MM.1S (cell line): ENCODE measurements at regions not wholly inside any gene's neighbourhood (a gene's known extent, or its start where the extent isn't known, plus 50 kb on each side); places are given as distances from the start of the nearest gene placed in this dataset.

ENCODE experiments used
- DNase-seq: peaks from one replicate; pipeline ENCODE4 v3.0.0-alpha.2; 2015
- H2AFZ ChIP-seq: fragments of 300-600 bp; sonication (generic); 2 replicates; pipeline ENCODE4 v1.6.0; 2016; ENCODE audit warnings: antibody characterized with exemption, low read length
- H3F3A ChIP-seq: fragments of 300-600 bp; sonication (generic); 2 replicates; pipeline ENCODE4 v1.6.1; 2016; ENCODE audit warnings: mild to moderate bottlenecking, antibody characterized with exemption, low read length, moderate library complexity, mixed read lengths; ENCODE audit not compliant: insufficient read depth
- H3K27ac ChIP-seq: fragments of 300-600 bp; sonication (generic); 2 replicates; pipeline ENCODE4 v1.5.1; 2016; ENCODE audit warnings: mild to moderate bottlenecking, low read length
- H3K27me3 ChIP-seq: fragments of 300-600 bp; sonication (generic); replicated peaks from 2 replicates; pipeline ENCODE4 v1.6.0; 2016; ENCODE audit warnings: low read length; ENCODE audit not compliant: insufficient read depth
- H3K36me3 ChIP-seq: fragments of 300-600 bp; sonication (generic); replicated peaks from 2 replicates; pipeline ENCODE4 v1.6.1; 2016; ENCODE audit warnings: mild to moderate bottlenecking, low read length, mixed read lengths; ENCODE audit not compliant: insufficient read depth
- H3K4me1 ChIP-seq: fragments of 300-600 bp; sonication (generic); 2 replicates; pipeline ENCODE4 v1.6.1; 2016; ENCODE audit warnings: low read length, mixed read lengths
- H3K4me2 ChIP-seq: fragments of 300-600 bp; sonication (generic); 2 replicates; pipeline ENCODE4 v1.6.0; 2016; ENCODE audit warnings: low read depth, low read length
- H3K4me3 ChIP-seq: fragments of 300-600 bp; sonication (generic); 2 replicates; pipeline ENCODE4 v1.5.1; 2016; ENCODE audit warnings: low read length, mixed read lengths
- H3K79me2 ChIP-seq: fragments of 300-600 bp; sonication (generic); 2 replicates; pipeline ENCODE4 v1.6.1; 2016; ENCODE audit warnings: mixed run types, low read length, mixed read lengths
- H3K9ac ChIP-seq: fragments of 300-600 bp; sonication (generic); 2 replicates; pipeline ENCODE4 v1.6.1; 2016; ENCODE audit warnings: low read length, mixed read lengths
- H3K9me2 ChIP-seq: fragments of 300-600 bp; sonication (generic); replicated peaks from 2 replicates; pipeline ENCODE4 v1.6.1; 2016; ENCODE audit warnings: mild to moderate bottlenecking, low read length, mixed read lengths; ENCODE audit not compliant: insufficient read depth
- H3K9me3 ChIP-seq: fragments of 300-600 bp; sonication (generic); replicated peaks from 2 replicates; pipeline ENCODE4 v1.6.1; 2016; ENCODE audit warnings: mild to moderate bottlenecking, low read length, mixed read lengths; ENCODE audit not compliant: insufficient read depth
- H4K20me1 ChIP-seq: fragments of 300-600 bp; sonication (generic); 2 replicates; pipeline ENCODE4 v1.6.1; 2016; ENCODE audit warnings: mild to moderate bottlenecking, low read length, moderate library complexity, mixed read lengths; ENCODE audit not compliant: insufficient read depth
- EZH2 ChIP-seq: fragments of 300-600 bp; sonication (generic); optimal IDR thresholded peaks from 2 replicates; pipeline ENCODE3; 2017; ENCODE audit warnings: low read depth, mild to moderate bottlenecking, antibody characterized with exemption, low read length, mixed read lengths
- EZH2phosphoT487 ChIP-seq: fragments of 300-600 bp; sonication (generic); IDR thresholded peaks from 2 replicates; pipeline ENCODE4 v1.6.1; 2018; ENCODE audit warnings: antibody characterized with exemption, low read length
- TF ChIP-seq, protein P1 (sequence below): fragments of 300-600 bp; sonication (generic); IDR thresholded peaks from 2 replicates; pipeline ENCODE4 v1.5.1; 2016; ENCODE audit warnings: antibody characterized with exemption, low read length, mixed read lengths

DNA sequence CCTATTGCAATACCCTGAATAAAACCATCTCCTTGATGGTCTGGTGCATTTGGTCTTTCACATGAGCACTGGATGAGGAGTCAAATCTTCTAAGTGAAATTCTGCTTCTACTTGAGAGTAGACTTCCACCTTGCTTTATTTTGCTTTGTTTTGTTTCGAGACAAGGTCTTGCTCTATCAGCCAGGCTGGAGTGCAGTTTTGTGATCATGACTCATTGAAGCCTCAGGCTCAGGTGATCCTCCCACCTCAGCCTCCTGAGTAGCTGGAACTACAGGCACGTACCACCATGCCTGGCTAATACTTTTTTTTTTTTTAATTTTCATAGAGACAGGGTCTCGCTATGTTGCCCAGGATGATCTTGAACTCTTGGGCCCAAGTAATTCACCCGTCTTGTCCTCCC lies 65.8 kb upstream of the F3 start:
- H3K4me2 ChIP-seq, result no peak overlapping the region
- no peak overlapping the region for H3K9ac ChIP-seq
- H3K9me3 ChIP-seq, result no peaks in the 10 kb centered on the region
- no peak overlapping the region for H3K4me3 ChIP-seq
- no peaks in the 10 kb centered on the region for H3K27me3 ChIP-seq
- no peak for DNase-seq
- H3K79me2 ChIP-seq, result no peaks in the 10 kb centered on the region
- H3K36me3 ChIP-seq, result no peaks in the 10 kb centered on the region
- no peak overlapping the region for H3K27ac ChIP-seq
- no peak overlapping the region for H2AFZ ChIP-seq
- no peaks in the 10 kb centered on the region for H3K9me2 ChIP-seq
- no peaks in the 10 kb centered on the region for H3F3A ChIP-seq
- H3K4me1 ChIP-seq, result no peaks in the 10 kb centered on the region
- H4K20me1 ChIP-seq, result no peaks in the 10 kb centered on the region
- TF ChIP-seq, protein P1, sequence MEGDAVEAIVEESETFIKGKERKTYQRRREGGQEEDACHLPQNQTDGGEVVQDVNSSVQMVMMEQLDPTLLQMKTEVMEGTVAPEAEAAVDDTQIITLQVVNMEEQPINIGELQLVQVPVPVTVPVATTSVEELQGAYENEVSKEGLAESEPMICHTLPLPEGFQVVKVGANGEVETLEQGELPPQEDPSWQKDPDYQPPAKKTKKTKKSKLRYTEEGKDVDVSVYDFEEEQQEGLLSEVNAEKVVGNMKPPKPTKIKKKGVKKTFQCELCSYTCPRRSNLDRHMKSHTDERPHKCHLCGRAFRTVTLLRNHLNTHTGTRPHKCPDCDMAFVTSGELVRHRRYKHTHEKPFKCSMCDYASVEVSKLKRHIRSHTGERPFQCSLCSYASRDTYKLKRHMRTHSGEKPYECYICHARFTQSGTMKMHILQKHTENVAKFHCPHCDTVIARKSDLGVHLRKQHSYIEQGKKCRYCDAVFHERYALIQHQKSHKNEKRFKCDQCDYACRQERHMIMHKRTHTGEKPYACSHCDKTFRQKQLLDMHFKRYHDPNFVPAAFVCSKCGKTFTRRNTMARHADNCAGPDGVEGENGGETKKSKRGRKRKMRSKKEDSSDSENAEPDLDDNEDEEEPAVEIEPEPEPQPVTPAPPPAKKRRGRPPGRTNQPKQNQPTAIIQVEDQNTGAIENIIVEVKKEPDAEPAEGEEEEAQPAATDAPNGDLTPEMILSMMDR, result no peak
- TF ChIP-seq EZH2, result no peak
- TF ChIP-seq EZH2phosphoT487, result no peak

DNA sequence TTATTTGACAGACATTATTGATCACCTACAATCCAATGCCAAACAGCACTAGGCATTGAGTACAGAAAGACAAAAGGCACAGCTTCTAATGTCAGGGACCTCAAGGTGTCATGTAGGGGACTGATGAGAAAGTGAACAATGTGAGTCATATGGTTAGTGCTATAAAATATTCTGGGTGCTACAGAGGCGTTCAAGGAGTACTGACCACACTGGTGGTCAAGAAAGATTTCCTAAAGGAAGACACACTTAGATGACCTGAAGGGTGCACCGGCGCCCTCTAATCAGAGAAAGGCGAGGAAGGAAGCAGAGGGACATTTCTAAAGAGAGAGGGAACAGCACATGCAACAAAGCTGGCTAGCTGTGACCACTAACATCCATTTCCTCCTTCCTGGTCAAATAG lies 64.9 kb upstream of the F3 start:
- no peak overlapping the region for H2AFZ ChIP-seq
- no peaks in the 10 kb centered on the region for H3K27me3 ChIP-seq
- no peaks in the 10 kb centered on the region for H3K9me3 ChIP-seq
- no peak overlapping the region for H3K9ac ChIP-seq
- TF ChIP-seq, protein P1, result no peak
- TF ChIP-seq EZH2phosphoT487 (no peak), EZH2 (no peak)
- H3K4me2 ChIP-seq, result no peak overlapping the region
- H3K4me1 ChIP-seq, result no peaks in the 10 kb centered on the region
- H3F3A ChIP-seq, result no peaks in the 10 kb centered on the region
- no peaks in the 10 kb centered on the region for H3K79me2 ChIP-seq
- no peak overlapping the region for H3K4me3 ChIP-seq
- no peaks in the 10 kb centered on the region for H3K36me3 ChIP-seq
- DNase-seq, result no peak
- H4K20me1 ChIP-seq, result no peaks in the 10 kb centered on the region
- no peak overlapping the region for H3K27ac ChIP-seq
- no peaks in the 10 kb centered on the region for H3K9me2 ChIP-seq

DNA sequence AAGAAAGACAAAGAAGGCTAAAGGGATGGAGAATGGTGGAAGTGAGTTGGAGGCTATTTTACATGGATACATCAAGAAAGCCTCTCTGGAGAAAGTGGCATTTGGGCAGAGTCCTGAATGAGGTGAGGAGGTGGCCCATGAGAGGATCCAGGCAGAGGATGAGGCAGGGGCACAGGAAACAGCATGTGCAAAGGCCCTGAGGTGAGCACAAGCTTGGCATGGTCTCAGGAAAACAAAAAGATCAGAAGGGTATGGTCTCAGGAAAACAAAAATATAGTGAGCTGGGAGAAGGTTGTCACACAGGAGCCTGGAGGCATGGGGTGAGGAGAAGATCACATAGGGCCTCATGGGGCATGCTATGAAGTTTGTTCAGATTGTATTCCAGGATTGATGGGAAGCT lies 62.1 kb upstream of the F3 start:
- no peak for TF ChIP-seq EZH2
- TF ChIP-seq, protein P1, result no peak
- TF ChIP-seq EZH2phosphoT487, result no peak
- no peak overlapping the region for H3K9ac ChIP-seq
- no peak overlapping the region for H3K4me2 ChIP-seq

More for the DNA sequence above, 62.1 kb upstream of the F3 start:
- Histone ChIP-seq H4K20me1 (no peaks in the 10 kb centered on the region), H3K9me3 (no peaks in the 10 kb centered on the region), H3K36me3 (no peaks in the 10 kb centered on the region), H3K79me2 (no peaks in the 10 kb centered on the region), H3K9me2 (no peaks in the 10 kb centered on the region), H3K27ac (no peak overlapping the region), H3K4me3 (no peak overlapping the region), H3K4me1 (no peaks in the 10 kb centered on the region), H2AFZ (no peak overlapping the region), H3K27me3 (no peaks in the 10 kb centered on the region), H3F3A (no peaks in the 10 kb centered on the region)
- no peak for DNase-seq
